ENCODE measurements at regions not wholly inside any gene's neighbourhood (a gene's known extent, or its start where the extent isn't known, plus 50 kb on each side); places are given as distances from the start of the nearest gene placed in this dataset.

GRCh38 chr19:31567776-31568175 lies 218.5 kb upstream of the TSHZ3 start:
- DNase-seq: peak; percentile 36

- peak; percentile 47 for DNase-seq
These were observed 219.5 kb upstream of the TSHZ3 start for GRCh38 chr19:31568724-31569123.

GRCh38 chr19:31570718-31571117 lies 221.5 kb upstream of the TSHZ3 start:
- DNase-seq: peak; percentile 34

- DNase-seq: peak; percentile 54
These were observed 223.1 kb upstream of the TSHZ3 start for GRCh38 chr19:31572102-31572975.

GRCh38 chr19:31572976-31573298 lies 223.7 kb upstream of the TSHZ3 start:
- no peak for DNase-seq

GRCh38 chr19:31574251-31574973 lies 225.2 kb upstream of the TSHZ3 start:
- peak; percentile 46 for DNase-seq

- peak; percentile 4 for DNase-seq
These were observed 226.7 kb upstream of the TSHZ3 start for GRCh38 chr19:31575846-31576335.

- peak; percentile 31 for DNase-seq
These were observed 229.1 kb upstream of the TSHZ3 start for GRCh38 chr19:31578326-31578725.

GRCh38 chr19:31583148-31583547 lies 233.9 kb upstream of the TSHZ3 start:
- peak; percentile 29 for DNase-seq

- DNase-seq: peak; percentile 4
These were observed 237.0 kb upstream of the TSHZ3 start for GRCh38 chr19:31586282-31586681.

- DNase-seq: peak; percentile 29
These were observed 239.9 kb upstream of the TSHZ3 start for GRCh38 chr19:31589109-31589508.

GRCh38 chr19:31591258-31591657 lies 242.0 kb upstream of the TSHZ3 start:
- peak; percentile 12 for DNase-seq

- peak; percentile 13 for DNase-seq
These were observed 243.2 kb upstream of the TSHZ3 start for GRCh38 chr19:31592456-31592855.

GRCh38 chr19:31594701-31595100 lies 245.5 kb upstream of the TSHZ3 start:
- DNase-seq: peak; percentile 12

GRCh38 chr19:31595521-31595920 lies 246.3 kb upstream of the TSHZ3 start:
- peak; percentile 30 for DNase-seq

GRCh38 chr19:31596751-31597150 lies 247.5 kb upstream of the TSHZ3 start:
- peak; percentile 27 for DNase-seq

GRCh38 chr19:31597616-31598015 lies 248.4 kb upstream of the TSHZ3 start:
- DNase-seq: peak; percentile 8

GRCh38 chr19:31598730-31599238 lies 249.5 kb upstream of the TSHZ3 start:
- peak; percentile 15 for DNase-seq

- peak; percentile 13 for DNase-seq
These were observed 251.6 kb upstream of the TSHZ3 start for GRCh38 chr19:31600731-31601295.

GRCh38 chr19:31601855-31602254 lies 252.6 kb upstream of the TSHZ3 start:
- DNase-seq: no peak

- peak; percentile 20 for DNase-seq
These were observed 253.3 kb upstream of the TSHZ3 start for GRCh38 chr19:31602548-31602947.

- no peak for DNase-seq
These were observed 255.3 kb upstream of the TSHZ3 start for GRCh38 chr19:31604493-31605040.

- DNase-seq: no peak
These were observed 260.8 kb upstream of the TSHZ3 start for GRCh38 chr19:31610018-31610417.

All from islet precursor cell (in vitro differentiated cells).